ENCODE measurements at regions not wholly inside any gene's neighbourhood (a gene's known extent, or its start where the extent isn't known, plus 50 kb on each side); places are given as distances from the start of the nearest gene placed in this dataset.
"Not testable (repeated sequence)": the region's sequence is repeated elsewhere in the genome, so short reads cannot be mapped to it uniquely, and the experiment has no call there.

DNA sequence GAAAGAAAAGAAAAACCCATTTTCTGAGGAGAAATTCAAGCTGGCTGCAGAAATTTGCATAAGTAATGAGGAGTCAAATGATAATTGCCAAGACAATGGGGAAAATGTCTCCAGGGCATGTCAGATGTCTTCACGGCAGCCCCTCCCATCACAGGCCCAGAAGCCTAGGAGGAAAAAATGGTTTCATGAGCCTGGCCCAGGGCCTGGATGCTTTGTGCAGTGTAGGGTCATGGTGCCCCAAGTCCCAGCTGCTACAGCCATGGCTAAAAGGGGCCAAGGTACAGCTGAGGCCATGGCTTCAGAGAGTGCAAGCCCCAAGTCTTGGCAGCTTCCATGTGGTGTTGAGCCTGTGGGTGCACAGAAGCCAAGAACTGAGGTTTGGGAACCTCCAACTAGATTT is 283.9 kb upstream of the PREP start:
- TF ChIP-seq ARNTL (CRISPR knock-in tag; IDR thresholded peaks at IDR 0.05; ENCODE audit: borderline replicate concordance, low read depth); RARB (CRISPR knock-in tag; IDR thresholded peaks at IDR 0.05); TOX (CRISPR knock-in tag; IDR thresholded peaks at IDR 0.05; ENCODE audit: borderline replicate concordance); ZNF565 (CRISPR knock-in tag; conservative IDR thresholded peaks at IDR 0.05; ENCODE audit: low read depth); OSR1 (CRISPR knock-in tag; IDR thresholded peaks at IDR 0.05); PPARA (CRISPR knock-in tag; IDR thresholded peaks at IDR 0.05; ENCODE audit: borderline replicate concordance): not testable (repeated sequence)
- TF ChIP-seq, protein P1, sequence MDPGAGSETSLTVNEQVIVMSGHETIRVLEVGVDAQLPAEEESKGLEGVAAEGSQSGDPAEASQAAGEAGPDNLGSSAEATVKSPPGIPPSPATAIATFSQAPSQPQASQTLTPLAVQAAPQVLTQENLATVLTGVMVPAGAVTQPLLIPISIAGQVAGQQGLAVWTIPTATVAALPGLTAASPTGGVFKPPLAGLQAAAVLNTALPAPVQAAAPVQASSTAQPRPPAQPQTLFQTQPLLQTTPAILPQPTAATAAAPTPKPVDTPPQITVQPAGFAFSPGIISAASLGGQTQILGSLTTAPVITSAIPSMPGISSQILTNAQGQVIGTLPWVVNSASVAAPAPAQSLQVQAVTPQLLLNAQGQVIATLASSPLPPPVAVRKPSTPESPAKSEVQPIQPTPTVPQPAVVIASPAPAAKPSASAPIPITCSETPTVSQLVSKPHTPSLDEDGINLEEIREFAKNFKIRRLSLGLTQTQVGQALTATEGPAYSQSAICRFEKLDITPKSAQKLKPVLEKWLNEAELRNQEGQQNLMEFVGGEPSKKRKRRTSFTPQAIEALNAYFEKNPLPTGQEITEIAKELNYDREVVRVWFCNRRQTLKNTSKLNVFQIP (CRISPR knock-in tag; IDR thresholded peaks at IDR 0.05; ENCODE audit: borderline replicate concordance, low read depth), result not testable (repeated sequence)
- TF ChIP-seq, protein P2, sequence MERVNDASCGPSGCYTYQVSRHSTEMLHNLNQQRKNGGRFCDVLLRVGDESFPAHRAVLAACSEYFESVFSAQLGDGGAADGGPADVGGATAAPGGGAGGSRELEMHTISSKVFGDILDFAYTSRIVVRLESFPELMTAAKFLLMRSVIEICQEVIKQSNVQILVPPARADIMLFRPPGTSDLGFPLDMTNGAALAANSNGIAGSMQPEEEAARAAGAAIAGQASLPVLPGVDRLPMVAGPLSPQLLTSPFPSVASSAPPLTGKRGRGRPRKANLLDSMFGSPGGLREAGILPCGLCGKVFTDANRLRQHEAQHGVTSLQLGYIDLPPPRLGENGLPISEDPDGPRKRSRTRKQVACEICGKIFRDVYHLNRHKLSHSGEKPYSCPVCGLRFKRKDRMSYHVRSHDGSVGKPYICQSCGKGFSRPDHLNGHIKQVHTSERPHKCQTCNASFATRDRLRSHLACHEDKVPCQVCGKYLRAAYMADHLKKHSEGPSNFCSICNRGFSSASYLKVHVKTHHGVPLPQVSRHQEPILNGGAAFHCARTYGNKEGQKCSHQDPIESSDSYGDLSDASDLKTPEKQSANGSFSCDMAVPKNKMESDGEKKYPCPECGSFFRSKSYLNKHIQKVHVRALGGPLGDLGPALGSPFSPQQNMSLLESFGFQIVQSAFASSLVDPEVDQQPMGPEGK (CRISPR knock-in tag; IDR thresholded peaks at IDR 0.05; ENCODE audit: borderline replicate concordance), result not testable (repeated sequence)

Measured in SK-N-SH treated with all-trans-retinoic acid at 6 μM for 48 hours (cell line).